ENCODE measurements at regions not wholly inside any gene's neighbourhood (a gene's known extent, or its start where the extent isn't known, plus 50 kb on each side); places are given as distances from the start of the nearest gene placed in this dataset.
"Not testable (repeated sequence)": the region's sequence is repeated elsewhere in the genome, so short reads cannot be mapped to it uniquely, and the experiment has no call there.

DNA sequence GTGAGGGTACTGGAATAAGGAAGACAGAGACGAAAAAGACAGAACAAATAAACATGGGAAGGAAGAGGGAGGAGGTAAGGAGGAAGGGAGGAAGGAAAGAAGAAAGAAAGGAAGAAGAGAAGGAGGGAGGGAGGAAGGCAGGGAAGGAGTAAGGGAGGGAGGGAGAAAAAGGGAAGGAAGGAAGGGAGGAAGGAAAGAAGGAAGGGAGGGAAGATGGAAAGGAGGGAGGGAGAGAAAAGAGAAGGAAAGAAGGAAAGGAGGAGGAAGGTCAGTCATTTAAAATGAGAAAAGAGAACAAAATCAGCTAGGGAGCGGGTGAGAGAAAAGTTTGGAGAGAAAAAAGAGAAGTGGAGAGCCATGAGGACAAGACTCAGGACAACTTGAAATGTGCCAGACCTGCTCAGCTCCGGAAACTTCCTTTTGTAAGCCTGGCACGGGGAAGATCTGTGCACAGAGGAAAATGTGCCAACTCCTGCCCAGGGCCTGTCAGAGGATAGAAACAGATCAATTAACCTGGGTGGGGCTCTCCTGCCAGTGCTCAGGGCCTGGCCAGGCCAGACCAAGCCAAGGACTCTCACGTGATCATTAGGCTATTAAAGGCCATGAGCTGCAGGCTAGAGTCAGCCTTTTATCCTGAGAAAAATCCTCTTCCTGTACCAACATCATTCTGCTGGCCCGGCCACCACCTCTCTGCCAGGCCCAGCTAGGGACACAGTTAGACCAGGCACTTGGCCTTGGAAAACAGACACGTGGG lies 50.1 kb upstream of the BCL6 start:
- no peak for DNase-seq (ENCODE audit: low read depth in 1 of 2, low spot score in 1 of 2)

DNA sequence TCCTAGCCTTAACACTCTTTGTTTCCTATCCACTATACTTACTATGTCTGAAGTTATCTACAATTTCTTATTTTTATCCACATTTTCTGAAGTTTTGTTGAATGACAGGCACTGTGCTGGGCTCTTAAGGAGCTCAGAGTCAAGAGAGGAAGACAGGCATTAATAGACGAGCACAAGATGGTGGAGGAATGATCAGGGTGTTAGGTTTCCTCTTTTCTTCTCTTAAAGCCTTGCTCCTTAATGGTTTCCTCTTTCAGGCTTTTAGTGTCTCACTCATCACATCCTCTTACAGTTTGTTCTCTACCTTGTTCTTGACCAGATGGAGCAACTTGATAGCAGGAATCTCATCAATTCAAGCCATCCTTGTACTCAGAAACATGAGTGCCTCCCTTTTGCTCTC lies 52.9 kb upstream of the BCL6 start:
- DNase-seq (ENCODE audit: low read depth in 1 of 2, low spot score in 1 of 2) = no peak

DNA sequence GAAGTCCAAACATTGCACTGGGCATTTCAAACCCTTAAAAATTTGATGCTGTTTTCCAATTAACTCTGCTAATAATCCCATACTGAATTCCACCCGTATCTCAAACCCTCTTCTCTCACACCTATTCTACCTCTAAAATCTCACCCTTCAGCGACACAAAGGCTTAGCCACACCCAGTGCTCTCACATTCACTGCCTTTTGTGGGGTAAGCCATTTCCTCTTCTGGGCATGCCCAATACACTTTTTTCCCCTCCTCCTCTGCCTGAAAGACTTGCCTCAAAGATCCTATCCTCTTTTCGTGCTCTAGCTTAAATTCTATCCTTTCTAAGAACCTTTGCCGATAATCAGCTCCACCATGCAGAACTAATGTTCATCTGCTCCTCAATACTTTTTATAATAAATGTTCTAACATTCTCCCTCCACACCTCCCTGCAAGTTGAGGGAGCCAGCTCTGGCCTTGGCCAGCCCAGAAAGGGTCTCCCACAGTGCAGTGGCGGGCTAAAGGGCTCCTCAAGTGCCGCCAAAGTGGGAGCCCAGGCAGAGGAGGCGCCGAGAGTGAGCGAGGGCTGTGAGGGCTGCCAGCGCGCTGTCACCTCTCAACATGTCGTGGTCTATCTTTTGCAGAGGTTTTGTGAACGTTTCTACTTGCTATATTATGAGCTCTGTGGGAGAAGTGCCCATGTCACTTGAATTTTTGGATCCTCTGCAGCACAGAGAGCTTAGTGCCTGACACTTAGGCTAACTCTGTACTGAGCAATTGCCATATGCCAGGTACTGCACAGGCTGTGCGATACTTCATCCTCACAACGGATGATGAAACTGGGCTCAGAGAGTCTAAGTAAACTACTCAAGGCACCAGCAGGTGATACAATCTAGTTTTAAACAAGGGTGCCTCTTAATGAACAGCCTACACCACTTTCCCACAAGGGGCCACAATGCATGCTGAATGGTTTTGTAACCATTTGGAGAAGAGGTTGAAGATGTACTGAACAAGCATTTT lies 53.6 kb upstream of the BCL6 start:
- no peak for DNase-seq (ENCODE audit: low read depth in 1 of 2, low spot score in 1 of 2)

DNA sequence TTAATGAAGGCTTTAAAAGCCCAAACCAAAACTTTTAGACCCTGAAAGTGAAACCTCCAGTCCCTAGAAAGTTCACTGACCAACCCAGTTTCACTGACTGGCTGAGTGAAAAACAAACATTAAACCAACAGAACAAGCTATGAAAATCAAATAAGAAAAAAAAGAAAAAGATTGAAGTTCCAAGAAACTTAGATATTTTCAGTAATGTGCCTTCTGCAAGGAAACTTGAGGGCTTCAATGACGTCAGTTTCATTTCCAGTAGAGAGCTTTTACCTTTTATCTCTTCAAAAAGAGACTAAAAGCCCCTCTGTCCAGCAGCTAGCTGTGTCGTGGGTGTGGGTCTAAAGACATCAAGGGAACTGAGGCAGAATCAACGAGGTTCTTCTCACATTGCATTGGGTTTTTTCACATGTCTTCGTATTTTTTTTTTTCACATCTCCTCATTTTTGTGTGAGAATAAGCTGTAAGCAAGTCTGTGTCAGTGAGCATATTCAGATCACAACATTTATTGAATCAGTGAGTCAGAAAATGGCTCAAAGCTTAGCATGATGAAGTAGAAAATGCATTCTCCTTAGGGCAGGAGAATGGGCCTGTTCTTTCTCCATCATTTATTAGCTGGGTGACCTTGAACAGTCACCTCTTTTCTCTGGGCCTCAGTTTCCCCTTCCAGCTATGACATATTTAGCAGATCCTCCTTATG lies 54.8 kb upstream of the BCL6 start:
- DNase-seq (ENCODE audit: low read depth in 1 of 2, low spot score in 1 of 2) = no peak

DNA sequence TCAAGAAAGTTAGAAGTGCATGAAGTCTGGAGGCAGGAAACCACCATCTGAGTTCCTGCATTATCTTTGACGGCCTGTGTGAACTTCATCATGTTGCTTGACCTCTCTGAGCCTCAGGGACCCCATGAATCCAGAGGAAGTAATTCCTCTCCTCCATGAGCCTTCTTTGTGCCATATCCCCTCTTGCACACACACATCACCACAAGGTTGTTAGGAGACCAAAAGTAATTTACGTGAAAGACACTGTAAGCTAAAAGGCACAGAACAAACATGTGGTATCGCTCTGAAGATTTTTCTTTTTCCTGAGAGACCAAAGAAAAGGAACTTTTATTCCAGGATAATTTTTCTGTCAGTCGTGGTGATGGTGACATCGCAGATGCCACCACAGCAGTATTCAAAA lies 55.9 kb upstream of the BCL6 start:
- DNase-seq (ENCODE audit: low read depth in 1 of 2, low spot score in 1 of 2) = no peak

DNA sequence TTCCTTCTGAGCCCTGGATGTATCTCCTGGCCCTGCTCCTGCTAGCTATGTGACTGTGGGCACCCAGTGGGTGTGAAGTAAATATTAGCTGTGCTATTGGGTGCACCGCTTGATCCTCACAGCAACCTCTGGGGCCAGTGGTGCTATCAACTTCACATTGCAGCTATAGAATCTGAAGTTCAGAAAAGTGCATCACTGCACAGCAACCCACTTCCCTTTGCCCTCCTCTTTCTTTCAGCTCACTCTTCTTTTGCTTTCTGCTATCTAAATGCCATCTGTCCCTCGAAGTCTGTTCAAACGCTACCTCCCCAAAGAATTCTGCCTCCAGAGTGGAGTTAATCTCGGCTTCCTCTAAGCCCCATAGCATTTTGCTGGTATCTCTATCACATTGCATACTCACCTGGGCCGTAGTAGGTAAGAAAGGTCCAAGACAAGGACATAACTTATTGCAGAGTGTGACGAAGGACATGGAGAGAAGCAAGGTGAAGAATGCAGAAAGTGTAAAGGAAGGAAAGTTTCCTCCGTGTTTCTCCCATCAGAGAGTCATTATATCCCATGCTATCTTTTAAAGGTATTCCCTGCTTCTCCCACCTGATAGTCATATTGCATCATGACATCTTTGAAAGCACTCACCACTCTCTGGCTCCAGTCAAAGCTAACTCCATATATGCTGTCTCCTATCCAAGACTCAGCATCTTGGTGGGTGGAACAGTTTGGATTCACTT lies 57.1 kb upstream of the BCL6 start:
- no peak for DNase-seq (ENCODE audit: low read depth in 1 of 2, low spot score in 1 of 2)

DNA sequence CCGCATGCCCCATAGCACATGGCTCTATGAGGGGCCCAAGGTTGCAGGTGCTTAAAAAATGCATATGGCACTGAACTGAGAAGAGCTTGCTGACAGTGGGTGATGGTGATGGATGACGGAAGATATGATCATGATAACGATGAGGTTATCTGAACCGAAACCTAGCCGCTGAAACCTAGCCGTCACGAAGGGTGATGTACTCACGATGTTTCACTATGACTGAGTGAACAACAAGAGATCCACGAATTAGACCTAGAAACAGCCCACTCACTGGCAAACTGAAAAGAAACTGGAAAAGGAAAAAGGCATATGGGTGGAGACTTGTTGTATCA lies 57.6 kb upstream of the BCL6 start:
- peak in 1 of 2 donors; percentile 80 for DNase-seq (ENCODE audit: low read depth in 1 of 2, low spot score in 1 of 2)

DNA sequence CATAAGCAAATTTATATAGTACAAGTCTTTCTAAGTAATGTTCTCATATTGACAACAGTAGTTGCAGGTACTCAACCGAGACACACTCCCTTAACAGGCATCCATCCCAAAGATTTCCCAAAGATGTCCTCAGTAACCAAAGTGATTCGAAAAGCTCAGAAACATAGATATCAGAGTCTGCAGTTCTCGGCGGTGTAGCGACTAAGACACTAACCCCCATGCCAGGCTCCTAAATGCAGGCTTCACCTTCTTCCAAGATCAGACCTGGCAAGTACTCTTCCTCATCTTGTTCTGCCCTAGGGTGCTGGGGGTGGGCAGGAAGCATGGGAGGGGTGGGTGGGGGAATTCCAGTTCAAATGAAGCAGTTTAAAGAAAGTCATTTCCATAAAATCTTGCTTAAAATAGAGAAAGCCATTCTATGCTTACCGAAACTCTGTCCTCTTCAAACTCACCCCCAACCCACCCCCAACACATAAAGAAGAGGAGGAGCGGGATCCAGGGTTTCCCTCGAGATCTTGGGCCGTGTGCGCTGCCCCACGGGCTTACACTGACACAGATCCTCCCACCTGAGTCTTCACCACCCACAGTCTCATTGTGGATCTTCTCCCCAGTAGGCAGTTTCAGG lies 59.0 kb upstream of the BCL6 start:
- DNase-seq (ENCODE audit: low read depth in 1 of 2, low spot score in 1 of 2) = no peak

DNA sequence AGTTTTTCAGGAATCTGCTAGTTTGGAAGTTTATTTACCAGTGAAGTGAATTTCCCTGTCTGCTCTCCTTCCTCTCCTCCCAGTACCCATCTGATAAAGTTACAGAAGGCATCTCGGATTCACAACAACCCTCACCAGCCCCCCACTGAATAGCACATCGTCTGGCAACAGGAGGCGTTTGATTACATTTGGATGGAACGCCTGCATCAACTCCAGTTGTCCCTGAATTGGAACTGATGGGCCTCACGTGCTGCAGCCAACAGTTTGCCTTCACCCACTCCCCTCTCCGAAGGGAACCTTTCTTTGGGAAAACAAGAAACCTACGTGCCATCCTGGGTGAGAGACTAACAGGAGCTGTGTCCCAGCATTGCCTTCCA lies 59.5 kb upstream of the BCL6 start:
- DNase-seq (ENCODE audit: low read depth in 1 of 2, low spot score in 1 of 2) = no peak

DNA sequence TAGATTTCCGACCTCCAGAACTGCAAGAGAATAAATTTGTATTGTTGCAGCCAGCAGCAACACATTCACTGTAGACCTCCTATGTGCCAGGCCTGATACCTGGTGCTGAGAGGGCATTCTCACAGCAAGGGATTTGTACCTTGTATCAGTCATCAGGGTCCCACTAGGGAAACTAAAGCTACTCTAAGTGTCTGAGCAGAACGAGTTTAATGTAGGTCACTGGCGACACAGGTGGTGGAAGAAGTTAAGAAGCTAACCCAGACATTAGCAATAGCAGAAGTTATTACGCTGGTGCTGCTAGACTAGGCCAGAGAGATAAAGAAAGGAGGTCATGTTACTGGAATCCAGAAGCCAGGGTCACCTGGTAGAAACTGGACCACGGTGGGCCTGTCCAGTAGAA lies 60.5 kb upstream of the BCL6 start:
- no peak for DNase-seq (ENCODE audit: low read depth in 1 of 2, low spot score in 1 of 2)

DNA sequence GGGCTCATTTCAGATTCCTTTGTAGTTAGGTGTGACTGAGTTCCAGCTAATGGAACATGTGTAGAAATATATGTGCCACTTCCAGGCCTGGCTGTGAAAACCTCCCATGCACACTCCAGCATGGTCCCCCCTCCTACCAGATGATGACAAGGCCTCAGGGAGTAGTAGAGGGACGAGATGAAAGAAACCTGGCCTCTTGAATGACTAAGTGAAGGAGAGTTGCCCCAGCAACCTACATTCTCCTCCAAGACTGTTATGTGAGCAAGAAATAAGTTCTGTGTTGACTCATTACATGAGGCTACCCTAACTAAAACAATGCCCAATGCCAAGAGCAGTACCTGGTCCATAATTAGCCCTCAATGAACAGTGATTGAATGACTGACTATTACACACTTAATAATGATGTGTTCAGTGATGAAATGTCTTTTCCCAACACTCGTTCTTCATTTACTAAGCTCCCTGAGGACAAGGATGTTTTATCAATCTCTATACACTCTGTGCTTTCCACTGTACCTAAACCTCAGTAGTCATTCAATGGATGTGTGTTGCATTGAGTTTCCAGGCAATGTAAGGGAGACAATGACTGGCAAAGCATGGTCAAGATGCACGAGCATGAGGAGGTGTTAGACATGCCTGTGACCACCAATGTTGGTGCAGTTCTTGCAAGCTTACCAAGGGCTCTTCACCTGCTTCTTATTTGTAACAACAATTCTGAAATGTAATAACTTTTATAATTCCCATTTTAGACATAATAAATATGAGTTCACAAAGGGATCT lies 62.0 kb upstream of the BCL6 start:
- peak in 1 of 2 donors; percentile 63 for DNase-seq (ENCODE audit: low read depth in 1 of 2, low spot score in 1 of 2)

DNA sequence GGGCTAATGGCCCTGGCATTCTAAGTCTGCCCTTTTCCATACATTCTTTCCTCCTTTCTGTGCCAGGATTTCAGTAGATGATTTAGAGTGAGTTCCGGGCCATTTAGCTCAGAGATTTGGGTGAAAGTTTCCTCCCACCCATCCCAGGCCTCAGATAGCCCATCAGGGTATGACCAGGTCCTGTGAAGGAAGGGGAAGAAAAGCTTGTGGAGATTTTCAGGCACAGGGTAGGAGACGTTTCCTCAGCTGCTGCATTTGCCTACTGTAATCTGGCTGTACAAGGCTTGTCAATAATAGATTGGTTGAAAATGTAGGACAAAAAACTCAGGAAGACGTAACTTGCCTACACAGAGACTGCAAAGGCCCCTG lies 63.2 kb upstream of the BCL6 start:
- DNase-seq (ENCODE audit: low read depth in 1 of 2, low spot score in 1 of 2) = no peak

DNA sequence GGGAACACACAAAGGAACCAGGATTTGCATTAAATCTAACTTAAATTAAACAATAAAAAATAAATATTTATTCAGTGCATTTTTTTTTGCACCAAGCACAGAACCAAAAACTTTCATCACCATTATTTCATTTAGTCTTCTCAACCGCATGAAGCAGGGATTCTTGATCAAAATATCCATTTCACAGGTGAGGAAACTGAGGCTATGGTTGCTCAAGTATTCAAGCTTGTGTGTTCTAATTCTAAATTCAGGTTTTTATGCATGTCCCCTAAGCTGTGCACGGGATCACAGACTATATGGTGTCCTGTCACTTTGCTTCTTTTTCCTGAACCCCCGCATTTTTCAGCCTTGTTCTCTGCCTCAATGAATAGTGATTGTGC lies 64.3 kb upstream of the BCL6 start:
- no peak for DNase-seq (ENCODE audit: low read depth in 1 of 2, low spot score in 1 of 2)

DNA sequence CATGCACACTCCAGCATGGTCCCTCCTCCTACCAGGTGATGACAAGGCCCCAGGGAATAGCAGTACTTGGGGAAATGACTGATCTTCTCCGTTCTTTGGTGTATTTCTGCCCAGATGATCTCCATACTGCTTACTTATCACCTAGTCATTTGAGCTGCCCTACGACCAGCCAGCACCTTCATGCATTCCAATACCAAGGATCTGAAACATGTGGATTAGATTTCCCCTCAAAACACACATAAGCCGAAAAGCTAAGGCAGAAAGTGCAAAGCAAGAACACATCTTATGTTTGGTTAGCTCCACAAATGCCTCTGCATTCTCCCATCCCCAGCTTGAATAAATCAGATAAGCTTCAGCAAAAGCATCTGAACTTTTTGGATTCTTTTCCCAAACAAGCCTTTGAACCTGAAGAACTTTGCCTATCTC lies 64.8 kb upstream of the BCL6 start:
- no peak for DNase-seq (ENCODE audit: low read depth in 1 of 2, low spot score in 1 of 2)

DNA sequence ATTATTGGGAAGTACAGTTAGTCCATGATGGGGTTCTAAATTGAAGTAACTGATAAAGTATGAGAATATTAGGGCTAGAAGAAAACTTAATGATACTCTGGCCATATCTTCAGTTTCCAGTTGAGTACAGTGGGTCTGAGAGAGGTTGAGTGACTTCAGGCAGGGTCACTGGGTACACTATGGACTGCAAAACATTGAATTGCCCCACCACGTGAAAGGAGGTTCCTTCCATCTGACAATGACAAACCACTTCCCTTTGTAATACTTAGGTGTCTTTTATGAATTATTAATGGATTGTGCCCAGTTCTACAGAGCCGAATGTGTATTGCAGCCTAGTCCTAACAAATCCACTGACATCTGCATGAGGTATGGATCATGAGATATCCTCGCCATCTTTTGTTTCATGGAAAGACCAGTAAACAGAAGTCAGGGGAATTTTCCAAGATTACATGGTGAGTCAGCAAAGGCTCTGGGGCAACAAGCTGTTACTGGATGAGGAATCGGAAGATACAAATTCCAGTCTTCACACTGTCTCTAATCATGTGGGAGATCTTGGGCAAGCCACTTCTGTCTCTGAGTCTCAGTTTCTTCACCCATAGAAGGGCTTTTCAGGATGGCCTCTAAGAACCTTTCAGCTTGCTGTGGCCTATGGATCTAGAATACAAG lies 66.5 kb upstream of the BCL6 start:
- DNase-seq (ENCODE audit: low read depth in 1 of 2, low spot score in 1 of 2) = no peak

DNA sequence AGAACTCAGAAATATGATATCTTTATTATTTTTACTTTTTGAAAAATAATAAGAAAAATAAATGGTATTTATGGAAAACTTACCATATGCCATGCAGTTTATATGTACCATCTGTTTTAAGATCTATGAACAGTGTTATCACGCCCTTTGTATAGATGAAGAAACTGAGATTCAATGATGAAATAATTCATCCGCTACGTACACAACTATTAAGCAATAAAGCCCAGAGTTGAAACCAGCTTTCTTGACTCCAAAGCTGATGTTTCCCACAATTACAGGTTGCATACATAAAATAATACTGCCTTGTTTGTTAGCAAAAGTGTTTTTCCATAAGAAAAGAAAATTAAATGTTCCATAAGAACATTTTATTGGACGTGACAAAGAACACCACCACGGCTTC lies 67.2 kb upstream of the BCL6 start:
- DNase-seq (ENCODE audit: low read depth in 1 of 2, low spot score in 1 of 2) = no peak

DNA sequence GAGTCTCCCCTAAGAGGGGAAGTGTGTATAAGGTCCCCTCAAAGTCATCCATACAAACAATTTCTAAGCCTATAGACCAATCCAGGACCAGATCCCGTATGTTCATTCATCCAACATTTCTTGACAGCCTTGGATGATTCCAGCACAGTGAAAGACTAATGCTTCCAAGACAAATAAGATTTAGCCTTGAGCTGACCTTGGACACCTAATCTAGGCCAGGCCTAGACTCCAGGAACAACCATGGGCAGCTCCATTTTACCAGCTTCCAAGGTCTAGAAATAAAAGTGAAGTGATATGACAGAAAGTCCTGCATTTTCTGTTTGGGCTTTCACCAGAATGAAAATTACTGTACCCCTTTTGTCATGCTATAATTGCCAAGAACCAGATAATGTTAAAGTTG lies 67.9 kb upstream of the BCL6 start:
- no peak for DNase-seq (ENCODE audit: low read depth in 1 of 2, low spot score in 1 of 2)

DNA sequence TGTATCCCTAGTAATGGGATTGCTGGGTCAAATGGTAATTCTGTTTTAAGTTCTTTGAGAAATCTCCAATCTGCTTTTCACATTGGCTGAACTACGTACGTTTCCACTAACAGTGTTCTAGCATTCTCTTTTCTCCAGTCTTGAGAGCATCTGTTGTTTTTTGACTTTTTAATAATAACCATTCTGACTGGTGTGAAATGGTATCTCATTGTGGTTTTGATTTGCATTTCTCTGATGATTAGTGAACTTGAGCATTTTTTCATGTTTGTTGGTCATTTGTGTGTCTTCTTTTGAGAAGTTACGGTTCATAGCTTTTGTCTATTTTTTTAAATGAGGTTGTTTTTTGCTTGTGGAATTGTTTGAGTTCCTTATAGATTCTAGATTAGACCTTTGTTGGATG lies 72.5 kb upstream of the BCL6 start:
- not testable (repeated sequence) for DNase-seq (ENCODE audit: low read depth in 1 of 2, low spot score in 1 of 2)

DNA sequence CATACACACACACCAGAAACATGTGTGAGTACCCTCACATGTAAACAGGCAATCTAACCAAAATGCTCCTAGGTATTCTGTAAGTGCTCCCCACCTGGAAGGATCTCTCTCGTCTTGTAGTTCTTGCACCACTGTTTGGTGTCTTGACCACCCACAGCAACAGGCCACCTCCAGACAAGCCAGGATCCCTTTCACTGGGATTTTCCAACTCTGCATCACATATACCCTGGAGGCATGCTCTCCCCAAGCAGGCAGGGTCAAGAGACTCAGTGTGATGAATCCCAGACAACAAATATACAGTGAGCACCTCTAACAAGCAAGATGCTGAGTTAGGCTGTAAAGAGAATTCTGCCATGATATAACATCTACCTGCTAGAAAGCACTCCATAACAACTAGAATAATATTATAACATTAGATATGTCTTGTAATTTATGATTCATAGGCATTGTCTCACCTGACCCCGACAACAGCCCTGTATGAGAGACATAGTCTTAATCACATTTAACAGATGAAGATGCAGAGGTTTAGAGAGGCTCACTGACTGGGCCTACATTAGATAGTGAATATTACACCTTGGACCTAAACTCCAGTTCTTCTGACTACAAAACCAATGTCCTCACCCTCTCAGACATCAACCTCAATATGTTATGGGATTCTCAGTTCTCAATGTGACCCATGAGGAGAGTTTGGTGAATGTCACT lies 76.5 kb upstream of the BCL6 start:
- no peak for DNase-seq (ENCODE audit: low read depth in 1 of 2, low spot score in 1 of 2)

Data from activated CD4-positive, alpha-beta T cell treated with anti-CD3 and anti-CD28 coated beads, Interleukin-2, amount 50 U/mL, for 24 hours (primary cell).